OCI-LY1 (cell line): ENCODE measurements at regions not wholly inside any gene's neighbourhood (a gene's known extent, or its start where the extent isn't known, plus 50 kb on each side); places are given as distances from the start of the nearest gene placed in this dataset.

Experiments used
- EZH2 ChIP-seq: fragments of 200-600 bp; sonication (generic), shearing (Covaris generic); IDR thresholded peaks from 2 replicates; pipeline ENCODE4 v1.8.0; 2017; ENCODE audit warnings: borderline replicate concordance, mixed run types, mild to moderate bottlenecking, antibody characterized with exemption, low read length, moderate library complexity, mixed read lengths
- TF ChIP-seq, protein P1 (sequence below): fragments of 200-600 bp; sonication (generic), shearing (Covaris generic); IDR thresholded peaks from 2 replicates; pipeline ENCODE4 v1.5.1; 2017; ENCODE audit warnings: mild to moderate bottlenecking, antibody characterized with exemption, low read length, moderate library complexity, mixed read lengths

DNA sequence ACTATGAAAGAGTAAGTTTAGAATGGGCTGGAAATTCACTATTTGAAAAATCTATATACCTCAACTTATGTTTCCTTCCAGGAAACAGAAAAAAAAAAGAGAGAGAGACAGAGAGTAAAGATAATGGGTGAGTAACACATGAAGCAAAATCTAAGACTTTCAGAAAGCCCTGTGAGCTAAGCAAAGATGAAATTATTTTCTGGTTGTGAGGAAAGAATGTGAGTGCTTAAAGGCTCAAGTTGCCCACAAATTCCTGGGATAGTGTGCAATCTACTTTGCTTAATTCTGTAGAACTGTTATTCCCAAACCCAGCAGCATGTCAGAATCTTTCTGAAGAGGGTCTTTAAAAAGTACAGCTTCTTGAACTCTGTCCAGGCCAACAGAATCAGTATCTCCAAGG lies 337.7 kb upstream of the AGTR1 start:
- TF ChIP-seq, protein P1, sequence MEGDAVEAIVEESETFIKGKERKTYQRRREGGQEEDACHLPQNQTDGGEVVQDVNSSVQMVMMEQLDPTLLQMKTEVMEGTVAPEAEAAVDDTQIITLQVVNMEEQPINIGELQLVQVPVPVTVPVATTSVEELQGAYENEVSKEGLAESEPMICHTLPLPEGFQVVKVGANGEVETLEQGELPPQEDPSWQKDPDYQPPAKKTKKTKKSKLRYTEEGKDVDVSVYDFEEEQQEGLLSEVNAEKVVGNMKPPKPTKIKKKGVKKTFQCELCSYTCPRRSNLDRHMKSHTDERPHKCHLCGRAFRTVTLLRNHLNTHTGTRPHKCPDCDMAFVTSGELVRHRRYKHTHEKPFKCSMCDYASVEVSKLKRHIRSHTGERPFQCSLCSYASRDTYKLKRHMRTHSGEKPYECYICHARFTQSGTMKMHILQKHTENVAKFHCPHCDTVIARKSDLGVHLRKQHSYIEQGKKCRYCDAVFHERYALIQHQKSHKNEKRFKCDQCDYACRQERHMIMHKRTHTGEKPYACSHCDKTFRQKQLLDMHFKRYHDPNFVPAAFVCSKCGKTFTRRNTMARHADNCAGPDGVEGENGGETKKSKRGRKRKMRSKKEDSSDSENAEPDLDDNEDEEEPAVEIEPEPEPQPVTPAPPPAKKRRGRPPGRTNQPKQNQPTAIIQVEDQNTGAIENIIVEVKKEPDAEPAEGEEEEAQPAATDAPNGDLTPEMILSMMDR = no peak
- no peak for TF ChIP-seq EZH2
